GM10248 (cell line): ENCODE measurements at regions not wholly inside any gene's neighbourhood (a gene's known extent, or its start where the extent isn't known, plus 50 kb on each side); places are given as distances from the start of the nearest gene placed in this dataset.

Source experiments
- CTCF ChIA-PET: fragments of 300-600 bp; sonication (Branson Sonifier 250); formaldehyde crosslinking; extraction: SDS; loops from one replicate; lab custom pipeline; 2021; ENCODE audit warnings: antibody characterized with exemption; lab: Yijun Ruan, JAX
- POLR2A ChIA-PET: fragments of 350-650 bp; sonication (Branson Sonifier 250); formaldehyde crosslinking; extraction: SDS; loops from one replicate; lab custom pipeline; 2020; ENCODE audit warnings: antibody characterized with exemption; lab: Yijun Ruan, JAX
- DNase-seq: peaks from one replicate; pipeline ENCODE4 v3.0.0; 2012; ENCODE audit errors: extremely low spot score
- TF ChIP-seq, protein P1 (sequence below): IDR thresholded peaks from 2 replicates; pipeline ENCODE4 v1.5.1; 2012; ENCODE audit warnings: mild to moderate bottlenecking, low read depth; ENCODE audit errors: extremely low read depth, missing control alignments, control extremely low read depth

DNA sequence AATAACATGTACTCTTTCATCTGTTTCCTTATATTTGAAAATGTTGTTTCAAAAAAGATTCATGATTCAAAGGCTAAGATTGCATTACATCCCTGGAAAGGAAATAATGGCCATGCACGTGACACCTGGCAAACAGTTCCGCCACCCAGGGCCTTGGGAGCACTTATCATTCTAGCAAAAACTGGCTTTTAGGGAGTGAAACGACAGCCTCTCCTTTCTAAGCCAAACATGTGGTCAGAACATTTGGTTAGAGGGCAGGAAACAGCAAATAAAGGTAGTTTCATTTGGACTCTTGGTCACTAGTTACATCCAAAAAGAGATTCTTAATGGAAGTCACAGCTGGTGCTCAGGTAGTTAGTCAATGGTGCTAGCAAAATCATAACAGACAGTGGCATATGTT, 83.5 kb downstream of the FAS start:
- TF ChIP-seq, protein P1, sequence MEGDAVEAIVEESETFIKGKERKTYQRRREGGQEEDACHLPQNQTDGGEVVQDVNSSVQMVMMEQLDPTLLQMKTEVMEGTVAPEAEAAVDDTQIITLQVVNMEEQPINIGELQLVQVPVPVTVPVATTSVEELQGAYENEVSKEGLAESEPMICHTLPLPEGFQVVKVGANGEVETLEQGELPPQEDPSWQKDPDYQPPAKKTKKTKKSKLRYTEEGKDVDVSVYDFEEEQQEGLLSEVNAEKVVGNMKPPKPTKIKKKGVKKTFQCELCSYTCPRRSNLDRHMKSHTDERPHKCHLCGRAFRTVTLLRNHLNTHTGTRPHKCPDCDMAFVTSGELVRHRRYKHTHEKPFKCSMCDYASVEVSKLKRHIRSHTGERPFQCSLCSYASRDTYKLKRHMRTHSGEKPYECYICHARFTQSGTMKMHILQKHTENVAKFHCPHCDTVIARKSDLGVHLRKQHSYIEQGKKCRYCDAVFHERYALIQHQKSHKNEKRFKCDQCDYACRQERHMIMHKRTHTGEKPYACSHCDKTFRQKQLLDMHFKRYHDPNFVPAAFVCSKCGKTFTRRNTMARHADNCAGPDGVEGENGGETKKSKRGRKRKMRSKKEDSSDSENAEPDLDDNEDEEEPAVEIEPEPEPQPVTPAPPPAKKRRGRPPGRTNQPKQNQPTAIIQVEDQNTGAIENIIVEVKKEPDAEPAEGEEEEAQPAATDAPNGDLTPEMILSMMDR: no peak
- DNase-seq: no peak
- POLR2A ChIA-PET: no interaction called here
- CTCF ChIA-PET: interaction anchor here (1.4 to 1.6 kb wide), 2 partner anchors 18 to 45 kb away, joined by 4 to 5 read pairs; no protein-coding TSS in a partner anchor

DNA sequence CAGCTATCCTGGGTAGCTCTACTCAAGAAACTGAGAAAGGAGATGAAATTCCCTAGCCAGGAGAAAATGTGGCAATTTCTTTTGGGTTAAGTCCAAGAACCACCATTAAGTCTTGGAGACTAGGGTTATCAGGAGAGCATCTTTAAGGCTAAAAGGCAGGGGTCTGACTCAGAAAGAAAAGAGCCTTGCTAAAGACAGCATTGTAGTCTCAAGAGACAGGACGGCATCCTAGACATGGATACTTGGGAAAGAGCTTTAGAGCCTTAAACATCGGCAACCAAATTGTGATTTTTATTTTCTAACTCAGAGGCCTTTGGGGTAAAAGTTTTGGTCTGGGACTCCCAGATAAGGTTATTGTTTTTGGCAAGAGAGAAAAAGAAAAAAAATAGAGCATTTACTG, 83.1 kb downstream of the FAS start:
- no peak for DNase-seq
- POLR2A ChIA-PET: no interaction called here
- CTCF ChIA-PET: interaction anchor here (1.4 to 1.6 kb wide), 2 partner anchors 19 to 45 kb away, joined by 4 to 5 read pairs; no protein-coding TSS in a partner anchor
- TF ChIP-seq, protein P1: no peak

DNA sequence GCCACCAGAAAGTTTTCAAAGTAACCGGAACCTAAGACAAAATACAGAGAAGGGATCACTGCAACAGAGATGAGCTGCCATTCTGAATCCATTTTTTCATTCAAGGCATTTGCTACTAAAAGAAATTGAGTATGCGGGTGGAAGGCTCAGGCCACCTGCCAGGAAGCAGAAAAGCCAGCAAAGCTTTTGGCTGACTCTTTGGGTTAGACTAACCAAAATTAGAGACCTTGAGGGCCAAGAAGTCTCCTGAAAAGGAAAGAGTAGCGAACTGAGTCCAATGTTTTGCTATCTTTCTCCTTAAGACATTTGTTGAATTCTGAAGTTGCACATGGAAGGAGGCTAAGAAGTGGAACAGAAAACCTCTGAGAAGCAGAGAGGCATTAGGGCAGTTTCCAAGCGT, 79.0 kb downstream of the FAS start:
- ChIA-PET CTCF (interaction anchor here (1.1 to 2.7 kb wide), 2 partner anchors 11 to 43 kb away, joined by 3 to 12 read pairs; no protein-coding TSS in a partner anchor), POLR2A (no interaction called here)
- TF ChIP-seq, protein P1: no peak
- no peak for DNase-seq
